GM13976 (cell line): ENCODE measurements at regions not wholly inside any gene's neighbourhood (a gene's known extent, or its start where the extent isn't known, plus 50 kb on each side); places are given as distances from the start of the nearest gene placed in this dataset.
"Not testable (repeated sequence)": the region's sequence is repeated elsewhere in the genome, so short reads cannot be mapped to it uniquely, and the experiment has no call there.

Experiments
- DNase-seq: peaks from one replicate; pipeline ENCODE4 v3.0.0; 2012; ENCODE audit warnings: low spot score
- CTCF ChIP-seq: IDR thresholded peaks from 2 replicates; pipeline ENCODE4 v1.5.1; 2012; ENCODE audit warnings: borderline replicate concordance, mild to moderate bottlenecking; ENCODE audit not compliant: insufficient read depth; ENCODE audit errors: extremely low read depth, missing control alignments, control extremely low read depth
- in situ Hi-C: fragments of 300-500 bp; cut with MboI; formaldehyde crosslinking; loops from one replicate; pipeline ENCODE4 v1.12.0; 2022; ENCODE audit warnings: low sequenced_read_pairs, mixed read lengths, inconsistent platforms; ENCODE audit not compliant: unreplicated experiment

- in situ Hi-C loops = no loop called here
- TF ChIP-seq CTCF = no peak
- DNase-seq = no peak
Observed at GRCh38 chrX:85808217-85808616, 239.1 kb downstream of the CHM start.

GRCh38 chrX:85772391-85772790, 275.0 kb downstream of the CHM start:
- DNase-seq, in situ Hi-C loops: not testable (repeated sequence)

- in situ Hi-C loops = no loop called here
- TF ChIP-seq CTCF = no peak
- DNase-seq = no peak
Observed at GRCh38 chrX:85765651-85766050, 281.7 kb downstream of the CHM start.

GRCh38 chrX:85723025-85723424, 324.3 kb downstream of the CHM start:
- in situ Hi-C loops, DNase-seq: not testable (repeated sequence)

GRCh38 chrX:85703233-85703632, 323.8 kb upstream of the POF1B start:
- DNase-seq, in situ Hi-C loops: not testable (repeated sequence)

GRCh38 chrX:85698921-85699320, 319.5 kb upstream of the POF1B start:
- TF ChIP-seq CTCF = no peak
- DNase-seq = no peak
- in situ Hi-C loops = no loop called here

GRCh38 chrX:85685843-85686242, 306.4 kb upstream of the POF1B start:
- DNase-seq = no peak
- in situ Hi-C loops = no loop called here
- no peak for TF ChIP-seq CTCF

- TF ChIP-seq CTCF = no peak
- in situ Hi-C loops = no loop called here
- DNase-seq = no peak
Observed at GRCh38 chrX:85666471-85666870, 287.0 kb upstream of the POF1B start.

GRCh38 chrX:85663970-85664369, 284.5 kb upstream of the POF1B start:
- DNase-seq, in situ Hi-C loops: not testable (repeated sequence)
